ENCODE measurements at regions not wholly inside any gene's neighbourhood (a gene's known extent, or its start where the extent isn't known, plus 50 kb on each side); places are given as distances from the start of the nearest gene placed in this dataset.
"Not testable (repeated sequence)": the region's sequence is repeated elsewhere in the genome, so short reads cannot be mapped to it uniquely, and the experiment has no call there.

GRCh38 chr2:72021371-72021770, 126.3 kb downstream of the CYP26B1 start:
- TF ChIP-seq CTCF, POLR2AphosphoS5 (IDR thresholded peaks at IDR 0.05): not testable (repeated sequence)

Data from prostate gland (tissue), 2 donors.